Smooth muscle cell (in vitro differentiated cells): ENCODE measurements at regions not wholly inside any gene's neighbourhood (a gene's known extent, or its start where the extent isn't known, plus 50 kb on each side); places are given as distances from the start of the nearest gene placed in this dataset.
"Not testable (repeated sequence)": the region's sequence is repeated elsewhere in the genome, so short reads cannot be mapped to it uniquely, and the experiment has no call there.

ENCODE experiments used
- DNase-seq: peaks from one replicate; lab custom pipeline; 2025; ENCODE audit not compliant: unreplicated experiment; lab: John Stamatoyannopoulos, UW
- H2AFZ ChIP-seq: fragments of 200-600 bp; sonication (generic); 2 replicates; pipeline ENCODE4 v1.6.0; 2016; ENCODE audit warnings: antibody characterized with exemption, low read depth, mild to moderate bottlenecking
- H3F3A ChIP-seq: fragments of 200-600 bp; sonication (generic); 2 replicates; pipeline ENCODE4 v1.6.0; 2017; ENCODE audit warnings: antibody characterized with exemption, low read depth
- H3K27ac ChIP-seq: fragments of 200-600 bp; sonication (generic); 2 replicates; pipeline ENCODE4 v1.5.1; 2016; ENCODE audit warnings: low read depth, mild to moderate bottlenecking
- H3K27me3 ChIP-seq: fragments of 200-600 bp; sonication (generic); 2 replicates; pipeline ENCODE4 v1.6.1; 2016; ENCODE audit warnings: low read depth, mild to moderate bottlenecking
- H3K36me3 ChIP-seq: fragments of 200-600 bp; sonication (generic); 2 replicates; pipeline ENCODE4 v1.5.1; 2016; ENCODE audit warnings: low read depth
- H3K4me1 ChIP-seq: fragments of 200-600 bp; sonication (generic); 2 replicates; pipeline ENCODE4 v1.5.1; 2016; ENCODE audit warnings: low read depth
- H3K4me2 ChIP-seq: fragments of 200-600 bp; sonication (generic); 2 replicates; pipeline ENCODE4 v1.6.0; 2016; ENCODE audit warnings: mild to moderate bottlenecking
- H3K4me3 ChIP-seq: fragments of 200-600 bp; sonication (generic); 2 replicates; pipeline ENCODE4 v1.5.1; 2016; ENCODE audit warnings: mild to moderate bottlenecking
- H3K79me2 ChIP-seq: fragments of 200-600 bp; sonication (generic); 2 replicates; pipeline ENCODE4 v1.6.0; 2016; ENCODE audit warnings: low read depth, mild to moderate bottlenecking
- H3K9ac ChIP-seq: fragments of 200-600 bp; sonication (generic); 2 replicates; pipeline ENCODE4 v1.6.0; 2016; ENCODE audit warnings: low read depth
- H3K9me3 ChIP-seq: fragments of 200-600 bp; sonication (generic); replicated peaks from 2 replicates; pipeline ENCODE4 v1.5.1; 2016; ENCODE audit warnings: low read depth
- H4K20me1 ChIP-seq: fragments of 200-600 bp; sonication (generic); 2 replicates; pipeline ENCODE4 v1.6.0; 2016; ENCODE audit warnings: low read depth
- CTCF ChIP-seq: fragments of 200-600 bp; sonication (generic); IDR thresholded peaks from 2 replicates; pipeline ENCODE4 v1.5.1; 2017; ENCODE audit warnings: borderline replicate concordance, mild to moderate bottlenecking, antibody characterized with exemption; ENCODE audit not compliant: insufficient read depth, poor library complexity, severe bottlenecking
- WGBS: methylation state at CpG from one replicate; pipeline ENCODE4 v1.1.7; 2016; ENCODE audit warnings: low lambda C conversion rate; 5-methylcytosine and 5-hydroxymethylcytosine counted together

DNA sequence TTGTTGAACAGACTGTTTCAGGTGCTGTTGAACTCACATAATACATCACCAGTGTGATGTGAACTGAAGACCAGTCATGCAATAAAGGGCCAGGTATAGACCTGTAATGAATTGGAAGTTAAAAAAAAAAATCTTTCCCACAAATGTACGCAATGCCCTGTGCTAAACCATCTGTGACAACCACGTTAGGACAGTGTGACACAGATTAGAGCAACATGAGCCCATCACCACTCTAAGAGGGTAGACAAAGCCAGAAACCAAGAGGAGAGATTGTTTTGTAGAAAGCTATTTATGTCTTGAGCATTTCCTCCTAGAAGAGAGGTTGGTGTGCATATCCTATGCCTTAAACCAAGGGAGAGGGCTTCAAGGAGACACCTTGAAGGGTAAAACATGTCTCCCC lies 77.0 kb upstream of the BEND6 start:
- H3K27me3 ChIP-seq: no peaks in the 10 kb centered on the region
- no peaks in the 10 kb centered on the region for H3F3A ChIP-seq
- no peak overlapping the region for H3K4me3 ChIP-seq
- H3K9me3 ChIP-seq: no peaks in the 10 kb centered on the region
- no peaks in the 10 kb centered on the region for H3K79me2 ChIP-seq
- no peaks in the 10 kb centered on the region for H3K36me3 ChIP-seq
- no peak overlapping the region for H3K9ac ChIP-seq
- no peak for TF ChIP-seq CTCF
- H3K27ac ChIP-seq: no peak overlapping the region
- DNase-seq: no peak
- H2AFZ ChIP-seq: no peak overlapping the region
- H4K20me1 ChIP-seq: no peaks in the 10 kb centered on the region
- H3K4me2 ChIP-seq: no peak overlapping the region
- 93% methylated on average over 2 of the region's 2 CpGs for WGBS
- no peaks in the 10 kb centered on the region for H3K4me1 ChIP-seq

DNA sequence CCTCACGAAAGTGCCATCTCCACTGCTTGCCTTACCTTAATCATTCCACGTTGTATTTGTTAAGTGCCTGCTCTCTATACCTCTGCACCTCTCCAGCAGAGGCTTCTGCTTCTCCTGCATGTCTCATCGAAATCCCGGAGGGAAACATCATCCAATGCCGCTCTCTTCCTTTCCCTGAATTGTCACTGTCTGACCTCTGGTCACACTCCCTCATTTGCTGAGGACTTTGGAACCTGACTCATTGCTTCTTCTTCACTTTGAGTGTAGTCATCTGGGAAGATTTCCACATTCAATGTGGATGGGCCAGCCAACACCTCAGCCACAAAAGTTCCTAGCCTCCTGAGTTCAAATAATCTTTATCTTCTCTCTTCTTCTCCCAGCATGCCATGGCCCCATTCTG lies 78.9 kb upstream of the BEND6 start:
- Histone ChIP-seq H3K9me3 (no peaks in the 10 kb centered on the region), H3K4me3 (no peak overlapping the region), H2AFZ (no peak overlapping the region), H3K27me3 (no peaks in the 10 kb centered on the region), H3K9ac (no peak overlapping the region), H3K79me2 (no peaks in the 10 kb centered on the region), H3K4me2 (no peak overlapping the region), H3K27ac (no peak overlapping the region), H3K36me3 (no peaks in the 10 kb centered on the region), H4K20me1 (no peaks in the 10 kb centered on the region), H3F3A (no peaks in the 10 kb centered on the region), H3K4me1 (no peaks in the 10 kb centered on the region)
- 98% methylated on average over 5 of the region's 5 CpGs for WGBS
- no peak for TF ChIP-seq CTCF
- no peak for DNase-seq

GRCh38 chr6:56875523-56875922 lies 79.4 kb upstream of the BEND6 start:
- no peaks in the 10 kb centered on the region for H3K36me3 ChIP-seq
- no peaks in the 10 kb centered on the region for H3F3A ChIP-seq
- no peaks in the 10 kb centered on the region for H3K9me3 ChIP-seq
- no peak overlapping the region for H3K4me2 ChIP-seq
- no peaks in the 10 kb centered on the region for H3K27me3 ChIP-seq
- DNase-seq: no peak
- 100% methylated on average over 1 of the region's 1 CpG for WGBS
- no peak overlapping the region for H2AFZ ChIP-seq
- no peak overlapping the region for H3K9ac ChIP-seq
- no peaks in the 10 kb centered on the region for H4K20me1 ChIP-seq
- TF ChIP-seq CTCF: no peak
- H3K4me1 ChIP-seq: no peaks in the 10 kb centered on the region
- no peak overlapping the region for H3K4me3 ChIP-seq
- H3K79me2 ChIP-seq: no peaks in the 10 kb centered on the region
- H3K27ac ChIP-seq: no peak overlapping the region

DNA sequence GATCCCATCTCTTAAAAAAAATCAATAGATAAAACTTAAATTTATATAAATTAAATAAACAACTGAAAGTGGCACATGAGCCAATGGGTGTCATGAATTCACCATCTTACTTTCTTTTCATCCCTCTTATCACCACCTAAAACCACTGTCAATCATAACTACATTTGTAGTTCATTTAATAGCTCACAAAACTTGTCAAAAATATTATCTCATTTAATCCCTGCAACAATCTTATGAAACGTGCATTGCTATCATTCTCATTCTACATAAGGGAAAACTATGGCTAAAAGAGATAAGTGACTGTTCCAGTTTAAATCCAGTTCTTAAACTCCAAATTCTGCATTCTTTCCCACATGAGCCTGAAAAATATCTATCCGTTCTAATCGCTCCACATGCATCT lies 80.6 kb upstream of the BEND6 start:
- H3K36me3 ChIP-seq: no peaks in the 10 kb centered on the region
- WGBS: 97% methylated on average over 3 of the region's 3 CpGs
- H3K27ac ChIP-seq: no peak overlapping the region
- no peaks in the 10 kb centered on the region for H3K9me3 ChIP-seq
- H2AFZ ChIP-seq: no peak overlapping the region
- H3K27me3 ChIP-seq: no peaks in the 10 kb centered on the region
- H3F3A ChIP-seq: no peaks in the 10 kb centered on the region
- H3K4me2 ChIP-seq: no peak overlapping the region
- H3K9ac ChIP-seq: no peak overlapping the region
- no peak for TF ChIP-seq CTCF
- no peaks in the 10 kb centered on the region for H3K79me2 ChIP-seq
- no peaks in the 10 kb centered on the region for H4K20me1 ChIP-seq
- peaks cover 5% of the 10 kb centered on the region for H3K4me1 ChIP-seq
- DNase-seq: no peak
- no peak overlapping the region for H3K4me3 ChIP-seq

GRCh38 chr6:56870053-56870452 lies 84.9 kb upstream of the BEND6 start:
- H4K20me1 ChIP-seq, H3F3A ChIP-seq, H2AFZ ChIP-seq, H3K4me2 ChIP-seq, DNase-seq, H3K4me3 ChIP-seq, H3K27ac ChIP-seq, H3K79me2 ChIP-seq, H3K27me3 ChIP-seq, H3K36me3 ChIP-seq, H3K9me3 ChIP-seq, H3K9ac ChIP-seq: not testable (repeated sequence)
- H3K4me1 ChIP-seq: peaks cover 25% of the 10 kb centered on the region
- WGBS: 78% methylated on average over 5 of the region's 5 CpGs
